ENCODE measurements at regions not wholly inside any gene's neighbourhood (a gene's known extent, or its start where the extent isn't known, plus 50 kb on each side); places are given as distances from the start of the nearest gene placed in this dataset.

DNA sequence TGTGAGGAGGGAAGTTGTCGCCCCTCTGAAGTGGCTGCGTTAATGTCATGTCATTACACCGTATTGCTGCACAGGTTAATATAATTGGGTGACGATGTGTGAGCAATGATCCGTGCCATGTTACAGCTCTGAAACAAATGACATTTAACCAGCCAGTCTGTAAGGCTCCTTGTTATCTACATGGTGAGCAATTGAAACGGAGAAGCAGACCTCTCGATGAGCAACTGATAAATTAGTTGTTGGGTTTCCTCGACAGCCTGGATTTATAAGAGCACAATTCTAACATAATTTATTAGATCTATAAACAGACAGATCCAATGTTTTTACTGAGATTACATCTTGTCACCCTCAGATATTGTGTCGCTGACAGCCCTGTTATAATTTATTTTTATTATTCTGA is 49.9 kb upstream of the MAFB start:
- DNase-seq (ENCODE audit: low read depth), result no peak

DNA sequence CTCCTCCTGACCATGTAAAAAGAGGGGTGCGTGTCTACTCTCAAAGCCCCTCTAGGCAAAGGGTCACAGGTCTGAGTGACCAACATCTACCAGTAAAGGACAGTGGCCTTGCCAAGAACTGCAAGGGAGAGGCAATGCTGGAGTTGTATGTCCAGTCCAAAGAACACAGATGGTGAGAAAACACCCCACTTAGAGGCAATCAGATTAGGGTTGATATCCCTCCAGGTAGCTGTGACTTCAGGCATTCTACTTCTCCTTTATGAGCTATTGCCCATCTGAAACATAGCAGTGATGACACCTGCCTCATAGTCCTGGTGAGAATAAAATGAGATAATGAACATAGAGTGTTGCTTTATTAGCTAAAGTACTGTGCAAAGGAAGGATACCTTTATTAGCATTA is 50.8 kb upstream of the MAFB start:
- DNase-seq (ENCODE audit: low read depth), result no peak

DNA sequence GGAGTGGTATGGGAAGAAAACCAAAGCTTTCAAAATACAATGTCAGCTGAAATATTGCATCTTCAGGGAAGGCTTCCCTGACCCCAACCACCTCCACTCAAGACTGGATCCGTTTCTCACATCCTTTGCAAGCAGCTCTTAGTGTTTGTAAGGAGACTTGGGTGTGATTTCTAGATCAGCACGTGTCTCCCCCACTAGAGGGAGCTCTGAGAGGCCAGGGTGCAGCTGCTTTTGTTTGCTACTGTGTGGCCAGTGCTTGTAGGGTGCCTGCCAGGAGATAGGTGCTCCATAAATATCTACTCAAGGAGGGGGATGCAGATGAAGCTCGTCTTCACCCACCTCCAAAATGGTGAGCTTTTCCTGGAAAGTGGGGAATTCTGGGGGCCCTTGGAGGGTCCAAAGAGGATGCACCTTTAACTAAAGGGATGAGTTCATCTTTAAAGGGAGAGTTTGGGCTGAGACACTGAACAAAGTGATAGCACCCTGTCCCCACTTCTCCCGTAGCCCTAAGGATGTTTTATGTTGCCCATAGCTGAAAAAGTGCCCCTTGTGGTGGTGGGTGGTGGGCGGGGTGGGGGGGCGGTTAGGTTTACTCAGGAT is 52.6 kb upstream of the MAFB start:
- DNase-seq (ENCODE audit: low read depth), result peak; percentile 14

DNA sequence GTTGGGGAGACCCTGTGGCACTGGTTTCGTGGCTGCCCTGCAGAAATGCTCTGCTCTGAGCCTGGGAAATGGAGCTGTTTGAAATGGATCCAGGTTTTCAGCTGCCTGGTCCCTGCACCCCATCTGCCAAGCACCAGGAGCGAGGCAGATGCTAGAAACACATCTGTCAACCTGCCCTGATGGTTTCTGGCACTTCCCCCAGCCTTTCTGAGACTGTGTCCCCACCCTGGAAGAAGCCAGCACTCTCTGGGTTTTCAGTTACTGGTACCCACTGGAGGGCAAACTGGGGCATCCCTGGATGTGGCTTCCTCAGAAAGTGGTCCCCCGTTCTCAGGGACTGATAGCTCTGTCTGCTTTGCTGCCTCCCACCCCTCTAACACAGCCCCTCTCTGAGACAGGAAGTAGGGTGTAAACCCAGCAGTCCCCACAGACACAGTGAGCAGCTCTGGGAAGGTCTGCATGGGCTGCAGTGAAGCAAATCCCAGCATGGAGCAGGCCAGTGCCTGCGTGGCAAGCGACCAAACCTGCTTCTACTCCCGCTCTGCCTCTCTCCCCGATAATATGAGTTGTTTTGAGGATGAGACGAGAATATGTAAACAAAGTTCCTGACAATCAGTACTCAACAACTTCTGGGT is 54.2 kb upstream of the MAFB start:
- DNase-seq (ENCODE audit: low read depth), result no peak

DNA sequence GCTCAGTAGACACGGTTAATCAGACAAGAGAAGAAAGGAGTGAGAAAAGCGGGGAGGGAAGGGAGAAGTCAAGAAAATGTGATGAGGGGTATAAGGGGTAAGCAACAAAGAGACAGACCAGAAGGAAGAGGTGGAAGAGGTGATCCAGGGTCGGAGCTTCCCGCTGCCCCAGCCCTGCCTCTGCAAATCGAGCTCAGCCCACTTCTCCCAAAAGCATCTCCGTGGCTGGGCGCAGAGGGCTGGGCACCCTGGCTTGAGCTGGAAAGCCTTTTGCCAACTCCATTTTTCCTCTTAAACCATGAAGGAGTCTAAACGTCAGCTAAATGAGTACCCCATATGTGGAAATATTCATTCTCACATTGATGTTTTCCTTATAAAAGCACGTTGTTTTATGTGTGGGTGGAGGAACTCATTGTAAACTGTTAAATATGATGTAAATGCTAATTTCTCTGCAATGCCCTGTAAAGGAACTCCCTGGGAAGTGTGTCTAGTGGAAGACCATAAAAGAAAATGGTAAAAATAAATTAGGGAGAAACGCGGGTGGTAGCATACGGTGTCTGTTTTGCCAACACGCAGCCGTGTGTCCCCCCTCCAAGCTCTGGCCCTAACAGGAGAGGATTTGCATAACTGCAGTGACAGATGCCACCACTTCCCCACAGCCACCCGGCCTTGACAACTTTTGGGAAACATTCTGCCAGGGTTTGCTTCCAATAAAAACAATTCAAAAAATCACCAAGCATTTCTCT is 55.2 kb upstream of the MAFB start:
- DNase-seq (ENCODE audit: low read depth), result no peak

DNA sequence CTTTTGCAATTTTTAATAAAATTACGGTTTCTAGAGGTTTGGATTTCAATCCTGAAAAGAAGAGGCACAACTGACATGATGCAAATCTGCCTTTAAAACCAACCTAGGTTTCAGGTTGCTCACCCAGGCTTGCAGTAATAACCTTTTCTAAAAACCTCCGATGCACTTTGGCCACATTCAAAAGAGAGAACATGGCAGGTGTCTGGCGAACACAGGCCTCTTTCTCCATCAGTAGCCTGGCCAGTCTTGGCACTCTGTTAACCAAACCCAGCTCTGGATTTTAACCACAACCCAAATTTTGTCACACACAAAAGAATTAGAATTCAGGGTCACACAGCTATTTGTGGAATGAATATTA is 55.8 kb upstream of the MAFB start:
- DNase-seq (ENCODE audit: low read depth), result no peak

DNA sequence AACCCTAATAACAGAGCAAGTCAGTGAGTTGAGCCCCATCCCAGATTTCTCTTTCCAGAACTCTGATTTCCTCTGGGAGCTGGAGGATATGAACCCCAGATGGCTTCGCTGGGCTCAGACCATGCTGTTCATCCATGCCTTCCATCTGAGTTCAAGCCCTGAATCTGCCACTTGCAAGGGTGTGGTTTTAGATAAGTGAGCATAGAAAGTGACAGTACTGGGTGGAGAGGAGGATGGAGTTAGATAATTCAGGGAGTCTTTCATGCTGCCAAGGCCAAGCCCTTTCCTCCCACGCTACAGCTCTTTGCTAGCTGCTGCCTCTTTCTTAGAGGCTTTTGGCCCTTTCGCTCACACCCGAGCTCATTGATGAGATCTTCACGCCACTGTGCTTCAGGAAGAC is 57.2 kb upstream of the MAFB start:
- no peak for DNase-seq (ENCODE audit: low read depth)

DNA sequence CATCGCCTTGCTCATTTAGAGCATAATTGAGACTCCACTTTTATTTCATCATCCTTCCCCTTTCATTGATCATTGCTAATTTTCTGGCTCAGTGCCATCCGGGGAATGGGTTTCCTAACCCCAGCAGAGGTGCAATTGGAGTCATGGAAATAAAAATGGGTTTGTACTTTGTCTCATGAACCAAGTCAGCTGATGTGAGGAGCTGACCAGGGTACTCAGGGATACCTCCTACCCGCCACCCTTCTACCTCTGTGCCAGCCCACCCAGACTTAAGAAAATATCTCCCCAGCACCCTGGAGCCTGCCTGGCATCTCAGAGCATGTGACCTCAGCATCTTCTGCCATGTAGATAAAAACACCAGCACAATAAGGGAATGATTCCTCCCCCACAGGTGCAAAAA is 59.1 kb upstream of the MAFB start:
- DNase-seq (ENCODE audit: low read depth), result no peak

DNA sequence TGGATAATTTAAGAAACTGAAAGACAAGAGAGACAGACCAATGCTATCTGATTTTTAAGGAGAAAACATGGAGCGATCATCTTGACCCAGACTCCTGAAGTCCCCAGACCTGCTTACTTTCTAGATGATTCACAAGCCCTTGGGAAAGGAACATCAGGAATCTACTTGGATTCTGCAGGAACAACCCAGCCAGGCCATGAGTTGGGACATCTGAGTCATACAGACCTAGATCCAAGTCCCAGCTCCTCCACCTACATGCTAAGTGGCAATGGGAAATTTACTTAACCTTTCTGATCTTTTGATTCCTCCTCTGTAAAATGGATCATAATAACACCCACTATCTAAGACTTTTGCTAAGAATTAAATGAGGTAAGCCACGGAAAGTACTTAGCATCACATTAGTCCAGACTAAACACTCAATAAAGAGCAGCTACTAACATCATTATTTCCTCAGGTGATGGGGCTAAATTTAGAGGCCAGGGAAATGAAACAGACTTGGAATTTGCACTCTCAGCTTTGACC is 61.0 kb upstream of the MAFB start:
- DNase-seq (ENCODE audit: low read depth), result no peak

DNA sequence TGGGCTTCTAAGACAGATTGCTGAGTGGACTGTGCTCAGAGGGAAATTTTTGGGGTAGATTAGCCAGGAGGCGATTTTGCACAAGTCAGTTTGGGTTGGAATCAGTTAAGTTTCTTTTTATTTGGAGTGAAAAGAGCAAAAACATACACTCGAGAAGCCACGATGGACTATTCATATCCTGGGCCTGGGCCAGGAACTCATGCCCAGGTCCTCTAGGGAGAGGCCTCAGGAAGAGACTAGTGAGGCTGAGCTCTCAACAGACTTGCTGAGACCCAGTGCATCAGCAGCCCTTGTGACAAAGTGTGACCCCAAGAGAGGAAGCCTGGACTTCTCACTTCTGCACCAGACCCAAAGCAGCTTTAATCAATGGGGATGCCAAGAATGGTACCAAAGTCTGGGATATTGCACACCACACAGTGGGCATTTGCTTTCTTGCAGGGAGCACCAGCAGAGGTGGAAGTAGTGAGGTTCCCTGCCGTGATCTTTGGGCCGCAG is 61.6 kb upstream of the MAFB start:
- no peak for DNase-seq (ENCODE audit: low read depth)

DNA sequence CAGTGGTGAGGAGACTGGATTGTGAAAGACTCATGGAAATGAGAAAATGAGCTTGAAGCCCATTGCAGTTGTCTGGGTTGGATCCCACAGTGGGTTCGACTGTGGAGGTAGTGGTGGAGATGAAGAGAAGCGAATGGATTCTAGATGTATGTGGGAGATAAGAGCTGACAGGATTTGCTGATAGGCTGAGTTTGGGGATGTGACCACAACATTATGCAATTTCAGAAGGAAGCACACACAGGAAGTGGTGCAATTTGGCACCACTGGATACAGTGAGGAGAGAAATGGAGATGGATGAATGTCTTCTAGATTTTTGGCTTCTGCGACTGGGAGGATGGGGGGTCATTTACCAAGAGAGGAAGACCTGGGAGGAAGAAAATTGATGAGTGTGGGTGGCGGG is 64.4 kb upstream of the MAFB start:
- no peak for DNase-seq (ENCODE audit: low read depth)

DNA sequence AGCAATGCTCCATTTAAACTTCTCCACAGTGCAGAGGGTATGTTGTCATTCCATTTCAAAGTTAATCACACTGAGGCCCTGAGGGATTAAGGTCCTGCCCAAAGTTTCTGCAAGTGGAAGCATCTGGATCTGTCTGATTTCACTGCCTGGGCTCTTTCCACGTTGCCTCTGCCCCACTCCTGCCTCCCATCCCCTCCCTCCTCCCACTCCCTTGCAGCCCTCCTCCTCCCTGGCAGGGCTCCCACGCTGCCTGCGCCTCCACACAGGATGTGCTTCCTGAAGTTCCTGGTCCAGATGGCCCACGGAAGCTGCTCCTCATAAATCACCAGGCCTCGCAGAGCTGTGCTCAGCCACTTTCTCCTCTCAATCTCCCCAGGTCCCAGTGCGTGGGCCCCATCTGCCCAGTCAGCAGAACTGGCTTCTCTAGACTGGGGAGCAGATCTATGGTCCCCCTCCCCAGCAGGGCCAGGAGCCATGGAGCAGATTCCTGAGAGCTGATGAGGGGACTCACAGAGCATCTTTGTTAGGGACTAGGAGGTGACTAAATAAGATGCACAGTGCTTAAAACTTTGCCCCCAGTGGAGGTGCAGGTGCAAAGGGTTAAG is 65.4 kb upstream of the MAFB start:
- no peak for DNase-seq (ENCODE audit: low read depth)

DNA sequence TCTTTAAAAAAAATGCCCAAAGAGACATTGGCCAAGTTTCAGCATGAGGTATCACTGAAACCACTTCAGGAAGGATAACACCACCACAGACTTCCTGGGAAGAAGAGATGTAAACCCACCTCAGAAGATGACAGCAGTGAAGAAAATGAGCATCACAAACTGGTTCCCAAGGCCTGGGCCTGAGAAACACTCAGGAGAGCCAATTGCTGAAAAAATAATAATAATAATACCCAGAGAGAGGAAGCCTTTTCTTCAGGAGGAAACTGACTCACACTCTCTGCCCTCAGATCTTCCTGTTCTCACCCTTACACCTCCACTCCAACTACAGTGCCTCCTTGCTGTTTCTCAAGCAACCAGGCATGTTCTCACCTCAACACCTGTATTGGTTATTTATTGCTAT is 68.1 kb upstream of the MAFB start:
- no peak for DNase-seq (ENCODE audit: low read depth)

DNA sequence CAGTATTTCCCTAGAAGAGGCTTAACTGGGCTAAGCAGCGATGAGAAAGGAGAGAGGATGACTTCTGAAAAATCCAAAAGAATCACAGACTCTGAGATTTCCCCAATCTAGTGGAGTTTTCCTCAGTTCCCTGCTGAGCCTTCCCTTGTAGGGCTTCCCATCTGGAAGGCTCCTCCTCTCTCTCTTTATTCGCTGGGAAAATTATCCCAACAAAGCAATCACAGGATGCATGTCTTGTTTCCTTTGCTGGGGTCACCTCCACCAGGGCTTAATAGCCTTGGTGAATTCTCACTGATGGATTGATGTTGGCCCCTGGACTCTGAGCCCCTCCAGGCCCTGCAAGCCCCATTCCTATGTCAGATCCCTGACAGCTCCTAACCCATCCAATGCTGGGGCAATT is 69.8 kb upstream of the MAFB start:
- DNase-seq (ENCODE audit: low read depth), result no peak

DNA sequence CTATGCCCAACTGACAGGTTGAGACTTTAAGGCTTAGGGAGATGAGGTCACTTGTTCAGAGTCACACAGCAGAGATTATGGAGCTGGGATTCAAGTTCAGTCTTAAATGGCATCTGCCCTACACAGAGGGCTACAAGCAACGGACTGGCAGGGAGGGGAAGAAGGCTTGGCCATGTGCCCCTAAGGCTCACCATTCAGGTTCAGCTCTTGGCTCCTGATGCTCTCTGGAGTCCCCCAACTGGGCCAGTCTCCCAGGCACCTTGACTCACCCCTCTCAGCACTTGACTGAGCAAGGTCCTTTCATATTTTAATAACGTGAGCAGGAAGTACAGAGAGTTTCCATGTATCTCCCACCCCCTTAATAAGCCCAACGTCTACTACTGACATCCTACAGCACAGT is 71.4 kb upstream of the MAFB start:
- no peak for DNase-seq (ENCODE audit: low read depth)

DNA sequence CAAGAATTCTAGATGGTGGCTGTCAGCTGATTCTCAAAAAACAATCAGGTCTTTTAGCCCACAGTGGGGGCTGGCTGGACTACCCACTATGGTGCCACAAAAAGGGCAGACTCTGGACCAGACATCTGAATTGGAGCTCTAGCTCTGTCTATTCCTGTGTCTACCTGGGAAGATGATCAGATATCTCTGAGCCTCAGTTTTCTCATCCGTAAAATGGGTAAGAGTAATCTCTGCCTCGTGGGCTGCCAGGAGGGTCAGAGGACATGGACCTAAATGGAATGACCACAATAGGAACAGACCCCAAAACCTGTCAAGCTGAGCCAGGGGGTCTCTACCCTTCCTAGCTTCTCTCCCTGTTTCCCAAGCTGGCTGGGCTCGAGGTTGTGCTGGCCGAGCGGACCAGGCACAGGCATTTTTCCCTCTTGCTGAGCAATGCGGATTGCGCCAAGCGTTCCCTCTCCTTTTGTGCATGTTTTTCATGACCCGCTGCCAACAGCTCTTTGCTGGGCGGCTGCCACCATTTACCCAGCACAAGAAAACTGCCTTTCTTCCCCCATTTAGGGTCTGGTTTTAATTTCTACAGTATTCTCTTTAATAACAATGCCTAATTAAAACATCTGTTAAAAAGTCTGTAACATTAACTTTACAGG is 74.7 kb upstream of the MAFB start:
- DNase-seq (ENCODE audit: low read depth), result no peak

DNA sequence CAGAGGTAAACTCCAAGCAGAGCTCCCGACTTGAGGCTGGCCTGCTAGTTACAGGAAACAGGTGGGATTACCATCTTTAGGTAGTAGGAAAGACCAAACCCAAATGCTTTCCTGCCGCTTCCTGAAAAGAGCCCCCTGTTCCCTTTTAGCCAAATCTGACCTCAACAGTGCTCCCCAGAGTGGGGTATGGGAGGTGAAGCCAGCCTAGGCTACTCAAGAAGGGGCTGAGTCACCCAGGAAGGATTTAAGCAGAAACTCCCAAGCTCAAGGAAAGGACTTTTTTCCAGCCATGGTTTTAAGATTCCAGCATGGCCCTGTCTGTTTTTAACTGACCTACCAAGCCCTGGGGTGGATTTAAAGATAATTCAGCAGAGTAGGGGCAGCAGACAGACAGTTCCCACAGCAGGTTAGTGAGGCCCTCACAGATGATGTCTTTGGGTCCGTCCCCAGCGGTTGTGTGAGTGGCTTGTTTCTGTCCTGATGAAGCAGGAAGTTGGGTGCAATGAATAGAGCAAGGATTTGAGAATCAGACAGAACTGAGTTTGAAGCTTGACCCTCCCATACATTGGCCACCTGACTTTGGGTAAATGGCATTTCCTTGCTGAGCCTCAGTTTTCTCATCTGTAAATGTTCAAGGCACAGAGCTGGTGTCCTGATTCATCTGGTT is 76.9 kb upstream of the MAFB start:
- no peak for DNase-seq (ENCODE audit: low read depth)

DNA sequence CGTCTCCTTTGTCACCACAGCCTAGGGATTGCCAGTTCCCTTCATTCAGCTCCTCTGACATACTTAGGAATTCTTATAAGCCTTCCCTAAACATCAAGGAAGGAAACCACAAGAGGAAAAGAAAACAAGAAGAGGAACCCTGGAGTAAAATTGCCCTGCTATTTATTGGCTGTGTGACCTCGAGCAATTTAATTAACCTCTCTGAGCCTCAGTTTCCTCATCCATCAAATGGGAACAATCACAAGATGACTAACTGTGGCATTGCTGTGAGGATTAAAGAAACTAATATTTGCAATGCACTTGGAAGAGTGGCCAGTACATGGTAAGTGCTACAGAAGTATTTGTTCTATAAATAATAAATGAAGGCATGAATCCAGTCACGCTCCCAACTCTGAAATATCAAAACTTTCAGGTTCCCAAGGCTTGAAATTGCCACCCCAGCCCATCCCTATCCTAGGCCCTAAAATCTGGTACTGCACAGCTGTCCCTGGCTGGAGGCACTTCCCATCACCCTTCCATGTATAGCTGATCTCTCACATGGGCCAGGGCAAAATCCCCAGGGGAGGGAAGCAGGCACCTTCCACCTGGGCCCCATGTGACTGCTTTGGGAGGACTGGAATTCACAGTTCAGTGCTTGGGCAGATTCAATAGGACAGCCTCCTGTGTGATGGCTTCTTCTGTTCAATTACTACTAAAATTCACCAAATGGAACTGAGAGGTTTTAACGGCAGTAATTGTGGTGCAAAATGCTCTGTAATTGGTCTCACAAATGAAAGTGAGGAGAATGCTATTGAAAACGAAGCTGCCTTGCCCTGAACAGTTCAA is 78.0 kb upstream of the MAFB start:
- no peak for DNase-seq (ENCODE audit: low read depth)

DNA sequence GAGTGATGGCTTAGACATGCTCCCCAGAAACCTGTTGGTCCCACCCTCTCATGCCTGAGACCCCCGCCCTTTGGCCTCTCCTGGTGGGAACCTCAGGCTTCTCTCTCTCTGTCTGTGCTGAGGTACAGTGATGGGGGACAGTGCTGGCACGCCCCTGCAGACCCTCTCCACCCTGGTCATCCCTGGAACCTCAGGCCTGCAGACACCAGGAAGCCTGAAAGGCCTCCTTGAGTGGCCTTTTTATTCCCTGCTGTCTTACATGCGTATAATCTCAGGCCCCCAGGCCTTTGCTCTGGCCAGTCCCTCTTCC is 78.5 kb upstream of the MAFB start:
- no peak for DNase-seq (ENCODE audit: low read depth)

DNA sequence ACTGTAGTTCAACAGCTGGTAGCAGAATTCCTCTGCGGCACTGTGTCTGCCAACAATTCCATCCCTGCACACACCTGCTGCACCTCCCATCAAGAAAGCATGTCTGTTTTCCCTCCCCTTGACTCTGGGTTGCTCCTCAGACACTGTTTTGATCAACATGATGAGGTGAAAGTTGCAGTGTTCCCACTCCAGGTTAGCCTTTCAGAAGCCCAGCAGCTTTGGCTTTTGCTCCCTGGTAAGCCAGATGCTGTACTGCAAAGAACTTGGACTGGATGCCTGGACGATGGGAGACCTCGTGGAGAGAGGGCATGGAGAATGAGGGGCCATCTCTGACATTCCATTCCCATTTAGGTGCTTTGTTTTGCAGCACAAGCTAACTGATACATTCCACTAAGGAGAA is 79.1 kb upstream of the MAFB start:
- no peak for DNase-seq (ENCODE audit: low read depth)

DNA sequence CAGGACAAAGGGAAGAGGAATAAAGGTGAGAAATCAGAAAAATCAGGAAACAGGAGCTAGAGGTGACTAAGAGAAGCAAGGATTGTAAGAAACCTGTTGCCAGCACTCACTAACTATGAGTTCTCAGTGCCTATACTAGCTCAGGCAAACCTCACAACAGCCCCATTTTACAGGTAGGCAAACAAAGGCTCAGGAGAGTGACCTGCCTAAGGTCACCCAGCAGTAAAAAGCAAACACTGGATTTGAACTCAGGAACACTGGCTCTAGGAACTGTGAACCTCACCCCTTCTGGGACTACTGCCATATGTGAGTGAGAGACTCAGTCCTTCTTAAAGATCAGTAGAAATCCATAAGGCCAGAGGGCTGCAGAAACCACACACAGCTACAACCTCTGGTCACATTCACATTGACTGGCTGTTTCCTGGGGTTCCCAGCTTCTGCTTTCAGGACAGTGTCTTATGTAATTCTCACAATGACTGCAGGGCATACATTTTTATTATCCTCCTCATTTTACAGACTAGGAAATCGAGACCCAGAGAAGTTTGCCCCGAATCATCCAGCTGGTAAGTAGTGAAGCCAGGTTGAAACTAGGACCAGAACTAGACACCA is 80.7 kb upstream of the MAFB start:
- no peak for DNase-seq (ENCODE audit: low read depth)

Measured in activated gamma-delta T cell treated with anti-CD3 and anti-CD28 coated beads, Interleukin-2, amount 50 U/mL, for 16 hours (primary cell).